SU-DHL-6 (cell line): ENCODE measurements at regions not wholly inside any gene's neighbourhood (a gene's known extent, or its start where the extent isn't known, plus 50 kb on each side); places are given as distances from the start of the nearest gene placed in this dataset.
"Not testable (repeated sequence)": the region's sequence is repeated elsewhere in the genome, so short reads cannot be mapped to it uniquely, and the experiment has no call there.

ENCODE experiments used
- CTCF ChIP-seq: fragments of 200-600 bp; sonication (generic); IDR thresholded peaks from one replicate; pipeline ENCODE4 v1.5.1; 2017; ENCODE audit warnings: antibody characterized with exemption, mild to moderate bottlenecking, low read length, moderate library complexity; ENCODE audit not compliant: insufficient read depth, poor library complexity, severe bottlenecking
- EZH2phosphoT487 ChIP-seq: fragments of 200-600 bp; sonication (generic), shearing (Covaris generic); conservative IDR thresholded peaks from 2 replicates; pipeline ENCODE4 v1.6.1; 2018; ENCODE audit warnings: mild to moderate bottlenecking, antibody characterized with exemption, low read length, moderate library complexity, mixed read lengths

GRCh38 chr5:60041508-60041907 is 148.0 kb upstream of the PDE4D start:
- TF ChIP-seq CTCF, EZH2phosphoT487: not testable (repeated sequence)
